PC-3 (cell line): ENCODE measurements at regions not wholly inside any gene's neighbourhood (a gene's known extent, or its start where the extent isn't known, plus 50 kb on each side); places are given as distances from the start of the nearest gene placed in this dataset.

Experiments
- CTCF ChIP-seq: fragments of 300-600 bp; sonication (generic); conservative IDR thresholded peaks from 2 replicates; pipeline ENCODE4 v1.5.1; 2017; ENCODE audit warnings: antibody characterized with exemption, low read depth, mild to moderate bottlenecking, low read length
- EZH2 ChIP-seq: fragments of 300-600 bp; sonication (generic); IDR thresholded peaks from one replicate; pipeline ENCODE4 v1.6.1; 2017; ENCODE audit warnings: antibody characterized with exemption, mild to moderate bottlenecking, low read length; ENCODE audit not compliant: unreplicated experiment
- EZH2phosphoT487 ChIP-seq: fragments of 300-600 bp; sonication (generic); IDR thresholded peaks from 2 replicates; pipeline ENCODE4 v1.6.1; 2018; ENCODE audit warnings: mild to moderate bottlenecking, antibody characterized with exemption, low read length, borderline replicate concordance

DNA sequence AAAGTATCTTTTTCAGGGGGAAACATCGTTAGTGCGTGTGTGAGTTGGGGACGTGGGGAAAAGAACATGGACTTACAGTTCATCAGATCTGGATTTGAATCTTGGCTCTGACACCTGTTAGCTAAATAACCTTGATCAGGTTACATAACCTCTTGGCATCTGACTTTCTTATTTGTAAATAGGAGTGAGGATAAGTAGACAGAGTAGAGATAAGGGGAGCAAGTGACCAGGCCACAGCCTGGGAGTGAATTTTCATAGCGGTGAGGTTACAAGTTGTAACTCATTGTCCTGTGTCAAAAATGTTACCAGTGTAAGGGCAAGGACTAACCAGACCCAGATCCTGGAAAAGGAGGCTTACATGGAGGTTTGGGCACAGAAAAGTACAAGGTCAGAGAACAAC lies 733.5 kb upstream of the MMS22L start:
- TF ChIP-seq CTCF (no peak), EZH2 (no peak), EZH2phosphoT487 (no peak)
